ENCODE measurements at regions not wholly inside any gene's neighbourhood (a gene's known extent, or its start where the extent isn't known, plus 50 kb on each side); places are given as distances from the start of the nearest gene placed in this dataset.
"Not testable (repeated sequence)": the region's sequence is repeated elsewhere in the genome, so short reads cannot be mapped to it uniquely, and the experiment has no call there.

GRCh38 chr5:8714861-8715260, 831.0 kb downstream of the SEMA5A start:
- DNase-seq (ENCODE audit: low read depth), result no peak

- no peak for DNase-seq (ENCODE audit: low read depth)
Observed at GRCh38 chr5:8719796-8720195, 826.1 kb downstream of the SEMA5A start.

GRCh38 chr5:8720506-8720905, 825.4 kb downstream of the SEMA5A start:
- no peak for DNase-seq (ENCODE audit: low read depth)

- no peak for DNase-seq (ENCODE audit: low read depth)
Observed at GRCh38 chr5:8721536-8721935, 824.3 kb downstream of the SEMA5A start.

GRCh38 chr5:8726383-8727036, 819.4 kb downstream of the SEMA5A start:
- DNase-seq (ENCODE audit: low read depth), result no peak

- no peak for DNase-seq (ENCODE audit: low read depth)
Observed at GRCh38 chr5:8727396-8727795, 818.5 kb downstream of the SEMA5A start.

- no peak for DNase-seq (ENCODE audit: low read depth)
Observed at GRCh38 chr5:8729437-8729836, 816.4 kb downstream of the SEMA5A start.

- no peak for DNase-seq (ENCODE audit: low read depth)
Observed at GRCh38 chr5:8730194-8730593, 815.7 kb downstream of the SEMA5A start.

- DNase-seq (ENCODE audit: low read depth), result not testable (repeated sequence)
Observed at GRCh38 chr5:8731110-8731509, 814.8 kb downstream of the SEMA5A start.

- no peak for DNase-seq (ENCODE audit: low read depth)
Observed at GRCh38 chr5:8740595-8740994, 805.3 kb downstream of the SEMA5A start.

GRCh38 chr5:8749556-8749955, 796.3 kb downstream of the SEMA5A start:
- no peak for DNase-seq (ENCODE audit: low read depth)

GRCh38 chr5:8750100-8750499, 795.8 kb downstream of the SEMA5A start:
- DNase-seq (ENCODE audit: low read depth), result no peak

- no peak for DNase-seq (ENCODE audit: low read depth)
Observed at GRCh38 chr5:8751971-8752370, 793.9 kb downstream of the SEMA5A start.

- no peak for DNase-seq (ENCODE audit: low read depth)
Observed at GRCh38 chr5:8752595-8752994, 793.3 kb downstream of the SEMA5A start.

GRCh38 chr5:8756498-8757084, 789.3 kb downstream of the SEMA5A start:
- DNase-seq (ENCODE audit: low read depth), result no peak

GRCh38 chr5:8765886-8766285, 780.0 kb downstream of the SEMA5A start:
- DNase-seq (ENCODE audit: low read depth), result no peak

- DNase-seq (ENCODE audit: low read depth), result no peak
Observed at GRCh38 chr5:8766448-8766847, 779.4 kb downstream of the SEMA5A start.

GRCh38 chr5:8767111-8767510, 778.8 kb downstream of the SEMA5A start:
- no peak for DNase-seq (ENCODE audit: low read depth)

- DNase-seq (ENCODE audit: low read depth), result no peak
Observed at GRCh38 chr5:8767746-8768145, 778.1 kb downstream of the SEMA5A start.

GRCh38 chr5:8769631-8770030, 776.2 kb downstream of the SEMA5A start:
- DNase-seq (ENCODE audit: low read depth), result no peak

- no peak for DNase-seq (ENCODE audit: low read depth)
Observed at GRCh38 chr5:8770431-8770830, 775.4 kb downstream of the SEMA5A start.

- DNase-seq (ENCODE audit: low read depth), result no peak
Observed at GRCh38 chr5:8773046-8773615, 772.7 kb downstream of the SEMA5A start.

GRCh38 chr5:8784692-8785091, 761.2 kb downstream of the SEMA5A start:
- DNase-seq (ENCODE audit: low read depth), result no peak

- no peak for DNase-seq (ENCODE audit: low read depth)
Observed at GRCh38 chr5:8788246-8788645, 757.6 kb downstream of the SEMA5A start.
